ENCODE measurements at regions not wholly inside any gene's neighbourhood (a gene's known extent, or its start where the extent isn't known, plus 50 kb on each side); places are given as distances from the start of the nearest gene placed in this dataset.

GRCh38 chr6:120785459-120786086 lies 548.7 kb downstream of the TBC1D32 start:
- ChIA-PET CTCF (no interaction called here), POLR2A (no interaction called here)
- H3K4me1 Mint-ChIP-seq (ENCODE audit: insufficient read depth, unreplicated experiment), result no peaks in the 10 kb centered on the region
- no peak for DNase-seq (ENCODE audit: unreplicated experiment)
- H3K27me3 Mint-ChIP-seq (ENCODE audit: insufficient read depth, unreplicated experiment), result no peaks in the 10 kb centered on the region
- H3K9me3 Mint-ChIP-seq (ENCODE audit: unreplicated experiment), result no peaks in the 10 kb centered on the region
- intact Hi-C loops (cut with micrococcal nuclease), result no loop called here
- H3K36me3 Mint-ChIP-seq (ENCODE audit: insufficient read depth, unreplicated experiment), result no peaks in the 10 kb centered on the region
- H3K27ac Mint-ChIP-seq (ENCODE audit: low read depth, unreplicated experiment), result no peak overlapping the region
- BruUV-seq (replicated peaks), result no TSS peak
- TF ChIP-seq CTCF (IDR thresholded peaks at IDR 0.05; ENCODE audit: unreplicated experiment), result no peak
- H3K4me3 Mint-ChIP-seq (ENCODE audit: unreplicated experiment), result no peak overlapping the region

- TF ChIP-seq CTCF (IDR thresholded peaks at IDR 0.05; ENCODE audit: unreplicated experiment), result no peak
- CTCF ChIA-PET, result no interaction called here
- BruUV-seq (replicated peaks), result no TSS peak
- H3K27me3 Mint-ChIP-seq (ENCODE audit: insufficient read depth, unreplicated experiment), result no peaks in the 10 kb centered on the region
- intact Hi-C loops (cut with micrococcal nuclease), result no loop called here
- no peak for DNase-seq (ENCODE audit: unreplicated experiment)
- H3K4me1 Mint-ChIP-seq (ENCODE audit: insufficient read depth, unreplicated experiment), result no peaks in the 10 kb centered on the region
- H3K4me3 Mint-ChIP-seq (ENCODE audit: unreplicated experiment), result no peak overlapping the region
- H3K36me3 Mint-ChIP-seq (ENCODE audit: insufficient read depth, unreplicated experiment), result no peaks in the 10 kb centered on the region
- no peaks in the 10 kb centered on the region for H3K9me3 Mint-ChIP-seq (ENCODE audit: unreplicated experiment)
- POLR2A ChIA-PET, result no interaction called here
- H3K27ac Mint-ChIP-seq (ENCODE audit: low read depth, unreplicated experiment), result no peak overlapping the region
Measured at GRCh38 chr6:120779441-120779840, 554.8 kb downstream of the TBC1D32 start.

- Mint-ChIP-seq H3K27me3 (ENCODE audit: insufficient read depth, unreplicated experiment) (no peaks in the 10 kb centered on the region), H3K27ac (ENCODE audit: low read depth, unreplicated experiment) (no peak overlapping the region), H3K9me3 (ENCODE audit: unreplicated experiment) (no peaks in the 10 kb centered on the region), H3K4me3 (ENCODE audit: unreplicated experiment) (no peak overlapping the region), H3K36me3 (ENCODE audit: insufficient read depth, unreplicated experiment) (no peaks in the 10 kb centered on the region), H3K4me1 (ENCODE audit: insufficient read depth, unreplicated experiment) (no peaks in the 10 kb centered on the region)
- intact Hi-C loops (cut with micrococcal nuclease), result no loop called here
- TF ChIP-seq CTCF (IDR thresholded peaks at IDR 0.05; ENCODE audit: unreplicated experiment), result no peak
- POLR2A ChIA-PET, result no interaction called here
- no peak for DNase-seq (ENCODE audit: unreplicated experiment)
- BruUV-seq (replicated peaks), result no TSS peak
- CTCF ChIA-PET, result no interaction called here
Measured at GRCh38 chr6:120775698-120776097, 558.6 kb downstream of the TBC1D32 start.

- no peak overlapping the region for H3K4me3 Mint-ChIP-seq (ENCODE audit: unreplicated experiment)
- no peaks in the 10 kb centered on the region for H3K9me3 Mint-ChIP-seq (ENCODE audit: unreplicated experiment)
- no TSS peak for BruUV-seq (replicated peaks)
- H3K36me3 Mint-ChIP-seq (ENCODE audit: insufficient read depth, unreplicated experiment), result no peaks in the 10 kb centered on the region
- H3K27ac Mint-ChIP-seq (ENCODE audit: low read depth, unreplicated experiment), result no peak overlapping the region
- no peaks in the 10 kb centered on the region for H3K4me1 Mint-ChIP-seq (ENCODE audit: insufficient read depth, unreplicated experiment)
- no peak for TF ChIP-seq CTCF (IDR thresholded peaks at IDR 0.05; ENCODE audit: unreplicated experiment)
- DNase-seq (ENCODE audit: unreplicated experiment), result no peak
- intact Hi-C loops (cut with micrococcal nuclease), result loop anchor here (5.0 kb wide), 1 partner anchor 78 kb away; no protein-coding TSS in a partner anchor
- CTCF ChIA-PET, result no interaction called here
- H3K27me3 Mint-ChIP-seq (ENCODE audit: insufficient read depth, unreplicated experiment), result no peaks in the 10 kb centered on the region
- POLR2A ChIA-PET, result no interaction called here
Measured at GRCh38 chr6:120774275-120774674, 560.0 kb downstream of the TBC1D32 start.
